ENCODE measurements at regions not wholly inside any gene's neighbourhood (a gene's known extent, or its start where the extent isn't known, plus 50 kb on each side); places are given as distances from the start of the nearest gene placed in this dataset.

- TF ChIP-seq CTCF (conservative IDR thresholded peaks at IDR 0.05), result no peak
- Mint-ChIP-seq H3K4me1 (no peaks in the 10 kb centered on the region), H3K9me3 (no peaks in the 10 kb centered on the region), H3K4me3 (no peak overlapping the region), H3K36me3 (ENCODE audit: low read depth) (no peaks in the 10 kb centered on the region), H3K27ac (ENCODE audit: unreplicated experiment) (no peak overlapping the region), H3K27me3 (ENCODE audit: low read depth) (peaks cover 13% of the 10 kb centered on the region)
- no peak for DNase-seq (ENCODE audit: low read depth, low spot score)
Measured at GRCh38 chr1:190754666-190755065, 277.0 kb upstream of the BRINP3 start.

- Mint-ChIP-seq H3K27ac (ENCODE audit: unreplicated experiment) (no peak overlapping the region), H3K27me3 (ENCODE audit: low read depth) (peaks cover 11% of the 10 kb centered on the region), H3K36me3 (ENCODE audit: low read depth) (no peaks in the 10 kb centered on the region), H3K9me3 (no peaks in the 10 kb centered on the region), H3K4me1 (no peaks in the 10 kb centered on the region), H3K4me3 (no peak overlapping the region)
- no peak for TF ChIP-seq CTCF (conservative IDR thresholded peaks at IDR 0.05)
- no peak for DNase-seq (ENCODE audit: low read depth, low spot score)
Measured at GRCh38 chr1:190759807-190760206, 282.1 kb upstream of the BRINP3 start.

- Mint-ChIP-seq H3K9me3 (no peaks in the 10 kb centered on the region), H3K4me1 (no peaks in the 10 kb centered on the region), H3K27ac (ENCODE audit: unreplicated experiment) (no peak overlapping the region), H3K27me3 (ENCODE audit: low read depth) (peaks cover 7% of the 10 kb centered on the region), H3K36me3 (ENCODE audit: low read depth) (no peaks in the 10 kb centered on the region), H3K4me3 (no peak overlapping the region)
- no peak for DNase-seq (ENCODE audit: low read depth, low spot score)
- no peak for TF ChIP-seq CTCF (conservative IDR thresholded peaks at IDR 0.05)
Measured at GRCh38 chr1:190762325-190762724, 284.7 kb upstream of the BRINP3 start.

- no peak for TF ChIP-seq CTCF (conservative IDR thresholded peaks at IDR 0.05)
- no peak overlapping the region for H3K4me3 Mint-ChIP-seq
- no peaks in the 10 kb centered on the region for H3K4me1 Mint-ChIP-seq
- H3K36me3 Mint-ChIP-seq (ENCODE audit: low read depth), result no peaks in the 10 kb centered on the region
- H3K27me3 Mint-ChIP-seq (ENCODE audit: low read depth), result no peaks in the 10 kb centered on the region
- H3K27ac Mint-ChIP-seq (ENCODE audit: unreplicated experiment), result no peak overlapping the region
- no peak for DNase-seq (ENCODE audit: low read depth, low spot score)
- H3K9me3 Mint-ChIP-seq, result peaks cover 2% of the 10 kb centered on the region
Measured at GRCh38 chr1:190792873-190793272, 315.2 kb upstream of the BRINP3 start.

GRCh38 chr1:190807629-190808028, 330.0 kb upstream of the BRINP3 start:
- Mint-ChIP-seq H3K36me3 (ENCODE audit: low read depth) (no peaks in the 10 kb centered on the region), H3K4me1 (no peaks in the 10 kb centered on the region), H3K27me3 (ENCODE audit: low read depth) (peaks cover 4% of the 10 kb centered on the region), H3K9me3 (no peaks in the 10 kb centered on the region), H3K4me3 (no peak overlapping the region), H3K27ac (ENCODE audit: unreplicated experiment) (no peak overlapping the region)
- no peak for DNase-seq (ENCODE audit: low read depth, low spot score)
- TF ChIP-seq CTCF (conservative IDR thresholded peaks at IDR 0.05), result no peak

GRCh38 chr1:190808035-190808434, 330.4 kb upstream of the BRINP3 start:
- Mint-ChIP-seq H3K9me3 (no peaks in the 10 kb centered on the region), H3K27ac (ENCODE audit: unreplicated experiment) (no peak overlapping the region), H3K27me3 (ENCODE audit: low read depth) (peaks cover 5% of the 10 kb centered on the region), H3K4me1 (no peaks in the 10 kb centered on the region), H3K36me3 (ENCODE audit: low read depth) (no peaks in the 10 kb centered on the region), H3K4me3 (no peak overlapping the region)
- DNase-seq (ENCODE audit: low read depth, low spot score), result no peak
- TF ChIP-seq CTCF (conservative IDR thresholded peaks at IDR 0.05), result no peak

All from neural crest cell (in vitro differentiated cells).